ENCODE measurements at regions not wholly inside any gene's neighbourhood (a gene's known extent, or its start where the extent isn't known, plus 50 kb on each side); places are given as distances from the start of the nearest gene placed in this dataset.

DNA sequence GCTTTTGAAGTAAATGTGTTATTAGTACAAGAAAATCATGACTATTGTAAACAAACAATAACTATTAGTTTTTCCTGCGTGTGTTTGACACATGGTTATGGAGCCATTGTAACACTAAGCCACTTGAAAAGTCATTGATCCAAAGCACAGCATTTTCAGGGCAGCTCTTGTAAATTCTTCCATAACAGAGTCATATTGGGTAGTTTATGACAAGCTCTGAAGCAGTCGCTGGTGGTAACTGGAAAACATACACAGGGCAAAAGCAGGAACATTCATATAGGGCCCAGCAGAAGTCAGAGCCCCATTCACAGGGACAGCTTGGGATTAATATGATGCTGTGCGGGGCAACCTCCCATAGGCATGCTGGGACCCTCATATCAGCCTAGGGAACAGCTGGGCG, 483.2 kb upstream of the PTBP2 start:
- no peak overlapping the region for H3K9ac ChIP-seq (ENCODE audit: low read length in 5 of 5)
- H3K4me3 ChIP-seq (ENCODE audit: low read depth in 1 of 5, low read length in 5 of 5): no peak overlapping the region
- peaks cover 0 to 8% (median 3%) of the 10 kb centered on the region in 5 donors for H3K4me1 ChIP-seq (ENCODE audit: control insufficient read depth in 5 of 5, insufficient read depth in 5 of 5, low read length in 5 of 5)
- no peaks in the 10 kb centered on the region for H3K36me3 ChIP-seq (ENCODE audit: control insufficient read depth in 5 of 5, insufficient read depth in 5 of 5, low read length in 5 of 5)
- no peak overlapping the region for H3K27ac ChIP-seq (ENCODE audit: low read depth, low read length)
- H3K9me3 ChIP-seq (ENCODE audit: control insufficient read depth in 5 of 5, low read length in 5 of 5): no peaks in the 10 kb centered on the region
- no peaks in the 10 kb centered on the region for H3K27me3 ChIP-seq (ENCODE audit: control insufficient read depth in 5 of 5, insufficient read depth in 4 of 5, low read length in 5 of 5)

DNA sequence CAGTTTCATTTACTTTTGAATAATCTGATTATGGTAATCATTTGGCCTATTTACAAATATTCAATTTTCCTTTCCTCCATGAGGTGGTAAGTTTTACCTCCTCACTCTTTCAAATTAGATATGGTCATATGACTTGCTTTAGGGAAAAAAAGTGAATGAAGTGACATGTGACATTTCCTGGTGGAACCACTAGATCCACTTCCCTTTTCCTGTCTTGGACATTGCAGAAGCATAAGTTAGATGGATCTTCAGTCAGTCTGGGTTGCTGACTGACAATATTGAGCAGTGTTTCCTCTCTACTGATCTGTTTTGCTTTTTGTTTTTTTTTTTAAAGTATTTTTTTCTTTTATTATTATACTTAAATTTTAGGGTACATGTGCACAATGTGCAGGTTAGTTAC, 481.1 kb upstream of the PTBP2 start:
- Histone ChIP-seq H3K27ac (ENCODE audit: low read depth, low read length) (no peak overlapping the region), H3K4me1 (ENCODE audit: control insufficient read depth in 5 of 5, insufficient read depth in 5 of 5, low read length in 5 of 5) (no peaks in the 10 kb centered on the region), H3K4me3 (ENCODE audit: low read depth in 1 of 5, low read length in 5 of 5) (no peak overlapping the region), H3K9me3 (ENCODE audit: control insufficient read depth in 5 of 5, low read length in 5 of 5) (no peaks in the 10 kb centered on the region), H3K36me3 (ENCODE audit: control insufficient read depth in 5 of 5, insufficient read depth in 5 of 5, low read length in 5 of 5) (no peaks in the 10 kb centered on the region), H3K9ac (ENCODE audit: low read length in 5 of 5) (no peak overlapping the region), H3K27me3 (ENCODE audit: control insufficient read depth in 5 of 5, insufficient read depth in 4 of 5, low read length in 5 of 5) (no peaks in the 10 kb centered on the region)

GRCh38 chr1:96253246-96254035, 468.1 kb upstream of the PTBP2 start:
- Histone ChIP-seq H3K36me3 (ENCODE audit: control insufficient read depth in 5 of 5, insufficient read depth in 5 of 5, low read length in 5 of 5) (no peaks in the 10 kb centered on the region), H3K27ac (ENCODE audit: low read depth, low read length) (peak overlapping the region; percentile 19), H3K4me3 (ENCODE audit: low read depth in 1 of 5, low read length in 5 of 5) (no peak overlapping the region), H3K27me3 (ENCODE audit: control insufficient read depth in 5 of 5, insufficient read depth in 4 of 5, low read length in 5 of 5) (no peaks in the 10 kb centered on the region), H3K4me1 (ENCODE audit: control insufficient read depth in 5 of 5, insufficient read depth in 5 of 5, low read length in 5 of 5) (no peaks in the 10 kb centered on the region), H3K9me3 (ENCODE audit: control insufficient read depth in 5 of 5, low read length in 5 of 5) (no peaks in the 10 kb centered on the region), H3K9ac (ENCODE audit: low read length in 5 of 5) (no peak overlapping the region)

- no peaks in the 10 kb centered on the region for H3K9me3 ChIP-seq (ENCODE audit: control insufficient read depth in 5 of 5, low read length in 5 of 5)
- no peak overlapping the region for H3K4me3 ChIP-seq (ENCODE audit: low read depth in 1 of 5, low read length in 5 of 5)
- H3K27me3 ChIP-seq (ENCODE audit: control insufficient read depth in 5 of 5, insufficient read depth in 4 of 5, low read length in 5 of 5): no peaks in the 10 kb centered on the region
- H3K27ac ChIP-seq (ENCODE audit: low read depth, low read length): no peak overlapping the region
- no peaks in the 10 kb centered on the region for H3K36me3 ChIP-seq (ENCODE audit: control insufficient read depth in 5 of 5, insufficient read depth in 5 of 5, low read length in 5 of 5)
- H3K4me1 ChIP-seq (ENCODE audit: control insufficient read depth in 5 of 5, insufficient read depth in 5 of 5, low read length in 5 of 5): no peaks in the 10 kb centered on the region
- H3K9ac ChIP-seq (ENCODE audit: low read length in 5 of 5): no peak overlapping the region
These were observed 465.3 kb upstream of the PTBP2 start for GRCh38 chr1:96256130-96256790.

DNA sequence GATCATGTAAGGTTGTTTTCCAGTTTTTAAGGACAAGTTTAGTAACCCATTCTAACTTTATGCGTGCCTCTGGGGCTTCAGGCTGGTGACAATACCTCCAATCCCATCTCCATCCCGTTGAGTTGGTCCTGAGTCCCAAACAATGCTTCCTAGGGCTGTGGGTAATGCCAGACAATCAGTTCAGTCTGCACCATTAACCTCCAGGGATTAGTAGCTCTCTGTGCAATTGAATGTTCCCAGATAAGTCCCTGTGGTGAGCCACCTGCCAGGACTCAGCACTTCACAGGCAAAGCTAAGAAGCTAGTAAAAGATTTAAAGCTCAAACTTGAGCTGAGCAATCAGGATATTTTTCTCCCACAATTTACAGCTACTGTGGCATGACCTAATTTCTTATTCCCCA, 462.2 kb upstream of the PTBP2 start:
- H3K36me3 ChIP-seq (ENCODE audit: control insufficient read depth in 5 of 5, insufficient read depth in 5 of 5, low read length in 5 of 5): no peaks in the 10 kb centered on the region
- H3K27ac ChIP-seq (ENCODE audit: low read depth, low read length): no peak overlapping the region
- H3K4me1 ChIP-seq (ENCODE audit: control insufficient read depth in 5 of 5, insufficient read depth in 5 of 5, low read length in 5 of 5): no peaks in the 10 kb centered on the region
- H3K9ac ChIP-seq (ENCODE audit: low read length in 5 of 5): no peak overlapping the region
- no peaks in the 10 kb centered on the region for H3K9me3 ChIP-seq (ENCODE audit: control insufficient read depth in 5 of 5, low read length in 5 of 5)
- no peak overlapping the region for H3K4me3 ChIP-seq (ENCODE audit: low read depth in 1 of 5, low read length in 5 of 5)
- H3K27me3 ChIP-seq (ENCODE audit: control insufficient read depth in 5 of 5, insufficient read depth in 4 of 5, low read length in 5 of 5): no peaks in the 10 kb centered on the region

DNA sequence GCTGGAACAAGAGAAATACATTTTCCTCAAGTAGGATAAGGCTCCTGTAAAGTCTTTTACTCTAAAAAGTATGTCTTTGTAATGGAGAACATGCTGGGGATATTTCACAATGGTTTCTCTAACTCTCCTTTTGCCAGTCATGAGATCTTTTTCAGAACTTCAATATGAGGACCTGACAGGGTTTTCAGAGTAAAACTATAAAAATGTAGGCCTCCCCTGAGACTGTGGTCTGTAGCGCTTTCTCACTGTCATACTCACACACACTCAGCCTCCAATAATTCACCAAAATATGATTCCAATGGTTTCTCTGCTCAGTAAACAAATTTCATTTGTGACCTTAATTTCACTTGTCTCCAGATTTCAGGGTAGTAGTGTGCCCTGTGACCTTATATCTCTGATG, 440.1 kb upstream of the PTBP2 start:
- Histone ChIP-seq H3K4me1 (ENCODE audit: control insufficient read depth in 5 of 5, insufficient read depth in 5 of 5, low read length in 5 of 5) (peaks cover 0 to 6% (median 0%) of the 10 kb centered on the region in 5 donors), H3K27ac (ENCODE audit: low read depth, low read length) (peak overlapping the region; percentile 2), H3K9ac (ENCODE audit: low read length in 5 of 5) (no peak overlapping the region), H3K9me3 (ENCODE audit: control insufficient read depth in 5 of 5, low read length in 5 of 5) (peaks cover under 1 to 8% (median 6%) of the 10 kb centered on the region in 5 donors), H3K36me3 (ENCODE audit: control insufficient read depth in 5 of 5, insufficient read depth in 5 of 5, low read length in 5 of 5) (no peaks in the 10 kb centered on the region), H3K27me3 (ENCODE audit: control insufficient read depth in 5 of 5, insufficient read depth in 4 of 5, low read length in 5 of 5) (no peaks in the 10 kb centered on the region), H3K4me3 (ENCODE audit: low read depth in 1 of 5, low read length in 5 of 5) (no peak overlapping the region)

- Histone ChIP-seq H3K9ac (ENCODE audit: low read length in 5 of 5) (no peak overlapping the region), H3K4me3 (ENCODE audit: low read depth in 1 of 5, low read length in 5 of 5) (no peak overlapping the region), H3K27ac (ENCODE audit: low read depth, low read length) (no peak overlapping the region), H3K9me3 (ENCODE audit: control insufficient read depth in 5 of 5, low read length in 5 of 5) (peaks cover 3 to 15% (median 4%) of the 10 kb centered on the region in 5 donors), H3K4me1 (ENCODE audit: control insufficient read depth in 5 of 5, insufficient read depth in 5 of 5, low read length in 5 of 5) (no peaks in the 10 kb centered on the region), H3K27me3 (ENCODE audit: control insufficient read depth in 5 of 5, insufficient read depth in 4 of 5, low read length in 5 of 5) (no peaks in the 10 kb centered on the region), H3K36me3 (ENCODE audit: control insufficient read depth in 5 of 5, insufficient read depth in 5 of 5, low read length in 5 of 5) (no peaks in the 10 kb centered on the region)
These were observed 431.6 kb upstream of the PTBP2 start for GRCh38 chr1:96290033-96290432.

GRCh38 chr1:96290801-96291200, 430.8 kb upstream of the PTBP2 start:
- Histone ChIP-seq H3K27ac (ENCODE audit: low read depth, low read length) (no peak overlapping the region), H3K9ac (ENCODE audit: low read length in 5 of 5) (no peak overlapping the region), H3K36me3 (ENCODE audit: control insufficient read depth in 5 of 5, insufficient read depth in 5 of 5, low read length in 5 of 5) (no peaks in the 10 kb centered on the region), H3K4me1 (ENCODE audit: control insufficient read depth in 5 of 5, insufficient read depth in 5 of 5, low read length in 5 of 5) (no peaks in the 10 kb centered on the region), H3K9me3 (ENCODE audit: control insufficient read depth in 5 of 5, low read length in 5 of 5) (peaks cover 3 to 15% (median 4%) of the 10 kb centered on the region in 5 donors), H3K27me3 (ENCODE audit: control insufficient read depth in 5 of 5, insufficient read depth in 4 of 5, low read length in 5 of 5) (no peaks in the 10 kb centered on the region), H3K4me3 (ENCODE audit: low read depth in 1 of 5, low read length in 5 of 5) (no peak overlapping the region)

GRCh38 chr1:96291468-96291867, 430.1 kb upstream of the PTBP2 start:
- H3K27me3 ChIP-seq (ENCODE audit: control insufficient read depth in 5 of 5, insufficient read depth in 4 of 5, low read length in 5 of 5): no peaks in the 10 kb centered on the region
- H3K4me1 ChIP-seq (ENCODE audit: control insufficient read depth in 5 of 5, insufficient read depth in 5 of 5, low read length in 5 of 5): no peaks in the 10 kb centered on the region
- no peak overlapping the region for H3K27ac ChIP-seq (ENCODE audit: low read depth, low read length)
- peaks cover 3 to 13% (median 4%) of the 10 kb centered on the region in 5 donors for H3K9me3 ChIP-seq (ENCODE audit: control insufficient read depth in 5 of 5, low read length in 5 of 5)
- H3K4me3 ChIP-seq (ENCODE audit: low read depth in 1 of 5, low read length in 5 of 5): no peak overlapping the region
- no peak overlapping the region for H3K9ac ChIP-seq (ENCODE audit: low read length in 5 of 5)
- H3K36me3 ChIP-seq (ENCODE audit: control insufficient read depth in 5 of 5, insufficient read depth in 5 of 5, low read length in 5 of 5): no peaks in the 10 kb centered on the region

GRCh38 chr1:96292141-96292540, 429.4 kb upstream of the PTBP2 start:
- no peaks in the 10 kb centered on the region for H3K4me1 ChIP-seq (ENCODE audit: control insufficient read depth in 5 of 5, insufficient read depth in 5 of 5, low read length in 5 of 5)
- no peak overlapping the region for H3K27ac ChIP-seq (ENCODE audit: low read depth, low read length)
- H3K36me3 ChIP-seq (ENCODE audit: control insufficient read depth in 5 of 5, insufficient read depth in 5 of 5, low read length in 5 of 5): no peaks in the 10 kb centered on the region
- no peak overlapping the region for H3K4me3 ChIP-seq (ENCODE audit: low read depth in 1 of 5, low read length in 5 of 5)
- H3K9me3 ChIP-seq (ENCODE audit: control insufficient read depth in 5 of 5, low read length in 5 of 5): peaks cover 0 to 8% (median 3%) of the 10 kb centered on the region in 5 donors
- H3K9ac ChIP-seq (ENCODE audit: low read length in 5 of 5): no peak overlapping the region
- H3K27me3 ChIP-seq (ENCODE audit: control insufficient read depth in 5 of 5, insufficient read depth in 4 of 5, low read length in 5 of 5): no peaks in the 10 kb centered on the region
